ENCODE measurements at regions not wholly inside any gene's neighbourhood (a gene's known extent, or its start where the extent isn't known, plus 50 kb on each side); places are given as distances from the start of the nearest gene placed in this dataset.

- H3K27me3 ChIP-seq (ENCODE audit: control insufficient read depth in 1 of 2, insufficient read depth in 2 of 2, low read length in 2 of 2): no peaks in the 10 kb centered on the region
- no peak overlapping the region for H3K4me2 ChIP-seq (ENCODE audit: low read depth, low read length)
- FAIRE-seq (no peak), DNase-seq (ENCODE audit: low spot score) (no peak), ATAC-seq (no peak)
- no peak overlapping the region for H3K9ac ChIP-seq (ENCODE audit: insufficient read depth, low read depth, low read length)
- ChIA-PET POLR2A (no interaction called here), CTCF (ENCODE audit: low intra/inter-chr PET ratio, low total read pairs) (no interaction called here)
- no peak overlapping the region for H3K27ac ChIP-seq (ENCODE audit: extremely low read length, insufficient read depth, low read length)
- BruUV-seq (replicated peaks): no TSS peak
- H3K36me3 ChIP-seq (replicated peaks in 1 of 2; ENCODE audit: control insufficient read depth in 1 of 2, insufficient read depth in 2 of 2, low read length in 2 of 2): no peaks in the 10 kb centered on the region
- H4K20me1 ChIP-seq (ENCODE audit: insufficient read depth, low read length): no peaks in the 10 kb centered on the region
- H3K4me3 ChIP-seq (replicated peaks in 1 of 3; ENCODE audit: insufficient read depth in 1 of 3, low read depth in 2 of 3, low read length in 3 of 3): no peak overlapping the region
- H3K4me1 ChIP-seq (ENCODE audit: insufficient read depth, low read length): no peaks in the 10 kb centered on the region
- H3K9me3 ChIP-seq (ENCODE audit: low read length): peaks cover 26% of the 10 kb centered on the region
- intact Hi-C loops (cut with micrococcal nuclease; ENCODE audit: unreplicated experiment) (no loop called here), in situ Hi-C loops (cut with HindIII; ENCODE audit: extremely low pct_ligation_motif_present, low pct_unique_long_range_greater_than_20kb) (no loop called here)
- TF ChIP-seq ZNF652 (CRISPR knock-in tag; IDR thresholded peaks at IDR 0.05; ENCODE audit: borderline replicate concordance, low read depth): no peak
- no peak for TF ChIP-seq LCORL (IDR thresholded peaks at IDR 0.05)
- no peak for TF ChIP-seq LCORL (CRISPR knock-in tag; IDR thresholded peaks at IDR 0.05)
- no peak overlapping the region for H2AFZ ChIP-seq (ENCODE audit: low read length)
- WGBS (ENCODE audit: low lambda C conversion rate): 1% methylated on average over 6 of the region's 6 CpGs
- no peaks in the 10 kb centered on the region for H3K79me2 ChIP-seq (ENCODE audit: insufficient read depth, low read length)
Observed at GRCh38 chr5:144971108-144971850, 800.6 kb downstream of the KCTD16 start.

GRCh38 chr5:144960296-144960695 lies 789.6 kb downstream of the KCTD16 start:
- Histone ChIP-seq H3K9ac (ENCODE audit: insufficient read depth, low read depth, low read length) (no peak overlapping the region), H3K27me3 (ENCODE audit: control insufficient read depth in 1 of 2, insufficient read depth in 2 of 2, low read length in 2 of 2) (no peaks in the 10 kb centered on the region), H4K20me1 (ENCODE audit: insufficient read depth, low read length) (no peaks in the 10 kb centered on the region), H2AFZ (ENCODE audit: low read length) (no peak overlapping the region), H3K4me3 (replicated peaks in 1 of 3; ENCODE audit: insufficient read depth in 1 of 3, low read depth in 2 of 3, low read length in 3 of 3) (no peak overlapping the region), H3K27ac (ENCODE audit: extremely low read length, insufficient read depth, low read length) (no peak overlapping the region), H3K4me1 (ENCODE audit: insufficient read depth, low read length) (no peaks in the 10 kb centered on the region), H3K9me3 (ENCODE audit: low read length) (no peaks in the 10 kb centered on the region), H3K36me3 (replicated peaks in 1 of 2; ENCODE audit: control insufficient read depth in 1 of 2, insufficient read depth in 2 of 2, low read length in 2 of 2) (no peaks in the 10 kb centered on the region), H3K4me2 (ENCODE audit: low read depth, low read length) (no peak overlapping the region), H3K79me2 (ENCODE audit: insufficient read depth, low read length) (no peaks in the 10 kb centered on the region)
- no peak for FAIRE-seq
- in situ Hi-C loops (cut with HindIII; ENCODE audit: extremely low pct_ligation_motif_present, low pct_unique_long_range_greater_than_20kb) (no loop called here), intact Hi-C loops (cut with micrococcal nuclease; ENCODE audit: unreplicated experiment) (no loop called here)
- POLR2A ChIA-PET: no interaction called here
- ATAC-seq: no peak
- BruUV-seq (replicated peaks): no TSS peak
- TF ChIP-seq ATF7 (IDR thresholded peaks at IDR 0.05) (peak; percentile 53), ATF7 (CRISPR knock-in tag; IDR thresholded peaks at IDR 0.05) (no peak), JARID2 (CRISPR knock-in tag; IDR thresholded peaks at IDR 0.05; ENCODE audit: insufficient replicate concordance) (no peak), CREB1 (IDR thresholded peaks at IDR 0.05) (0 out of 2 replicates have a peak, but pooled peaks have one; percentile 5), CREB1 (CRISPR knock-in tag; IDR thresholded peaks at IDR 0.05) (no peak)
- no peak for DNase-seq (ENCODE audit: low spot score)
- CTCF ChIA-PET (ENCODE audit: low intra/inter-chr PET ratio, low total read pairs): no interaction called here

Data from HepG2 (cell line).